ENCODE measurements at regions not wholly inside any gene's neighbourhood (a gene's known extent, or its start where the extent isn't known, plus 50 kb on each side); places are given as distances from the start of the nearest gene placed in this dataset.

GRCh38 chr7:67590649-67591048, 594.0 kb downstream of the TYW1 start:
- TF ChIP-seq POLR2A (IDR thresholded peaks at IDR 0.05), result no peak
- TF ChIP-seq CTCF (IDR thresholded peaks at IDR 0.05), result no peak
- TF ChIP-seq POLR2AphosphoS5 (IDR thresholded peaks at IDR 0.05), result no peak
